GM23248 (cell line): ENCODE measurements at regions not wholly inside any gene's neighbourhood (a gene's known extent, or its start where the extent isn't known, plus 50 kb on each side); places are given as distances from the start of the nearest gene placed in this dataset.

ENCODE experiments used
- EZH2 ChIP-seq: fragments of 200-600 bp; sonication (generic); IDR thresholded peaks from 2 replicates; pipeline ENCODE4 v1.6.1; 2018; ENCODE audit warnings: antibody characterized with exemption, mild to moderate bottlenecking; ENCODE audit not compliant: insufficient read depth, poor library complexity, severe bottlenecking
- EZH2phosphoT487 ChIP-seq: fragments of 200-600 bp; sonication (generic); IDR thresholded peaks from 2 replicates; pipeline ENCODE4 v1.6.1; 2018; ENCODE audit warnings: antibody characterized with exemption, moderate library complexity, mild to moderate bottlenecking, low read depth; ENCODE audit not compliant: insufficient read depth

- no peak for TF ChIP-seq EZH2
- no peak for TF ChIP-seq EZH2phosphoT487
Observed at GRCh38 chr2:236644502-236644911, 74.9 kb downstream of the ACKR3 start.
